A673 (cell line): ENCODE measurements at regions not wholly inside any gene's neighbourhood (a gene's known extent, or its start where the extent isn't known, plus 50 kb on each side); places are given as distances from the start of the nearest gene placed in this dataset.

Source experiments
- BruUV-seq: library from RNA; stranded (reverse); fragments of 400-500 nt; replicated peaks from 2 replicates; lab custom pipeline; 2021; lab: Mats Ljungman, UMichigan
- CTCF ChIA-PET: fragments of 300-600 bp; sonication (Branson Sonifier 250); formaldehyde crosslinking; loops from one replicate; lab custom pipeline; 2022; ENCODE audit warnings: antibody characterized with exemption; lab: Charles Lee
- POLR2A ChIA-PET: fragments of 300-600 bp; sonication (Branson Sonifier 250); formaldehyde crosslinking; loops from one replicate; lab custom pipeline; 2022; ENCODE audit warnings: antibody characterized with exemption; ENCODE audit not compliant: low non-redundant PET; lab: Charles Lee
- DNase-seq: peaks from one replicate; pipeline ENCODE4 v3.0.0-alpha.2; 2015; ENCODE audit warnings: low spot score
- H3K27ac ChIP-seq: fragments of 200-600 bp; sonication (generic); 2 replicates; pipeline ENCODE4 v1.5.1; 2016; ENCODE audit warnings: mixed run types, low read depth, mild to moderate bottlenecking, mixed read lengths, antibody characterized with exemption, low read length; ENCODE audit not compliant: poor library complexity, severe bottlenecking
- H3K27me3 ChIP-seq: fragments of 200-600 bp; sonication (generic); replicated peaks from 2 replicates; pipeline ENCODE4 v1.6.1; 2017; ENCODE audit warnings: mixed run types, low read depth, mild to moderate bottlenecking, mixed read lengths, antibody characterized with exemption, low read length; ENCODE audit not compliant: insufficient read depth, poor library complexity
- H3K36me3 ChIP-seq: fragments of 200-600 bp; sonication (generic); 2 replicates; pipeline ENCODE4 v1.6.1; 2016; ENCODE audit warnings: mixed run types, mild to moderate bottlenecking, mixed read lengths, antibody characterized with exemption, low read length; ENCODE audit not compliant: insufficient read depth, poor library complexity, severe bottlenecking
- H3K4me1 ChIP-seq: fragments of 200-600 bp; sonication (generic); 2 replicates; pipeline ENCODE4 v1.6.1; 2017; ENCODE audit warnings: mixed run types, mild to moderate bottlenecking, mixed read lengths, antibody characterized with exemption, low read length; ENCODE audit not compliant: insufficient read depth, poor library complexity, severe bottlenecking
- H3K4me3 ChIP-seq: fragments of 200-600 bp; sonication (generic); 2 replicates; pipeline ENCODE4 v1.5.1; 2016; ENCODE audit warnings: low read depth, mixed run types, mild to moderate bottlenecking, mixed read lengths, low read length; ENCODE audit not compliant: poor library complexity, severe bottlenecking
- H3K9me3 ChIP-seq: fragments of 200-600 bp; sonication (generic); 2 replicates; pipeline ENCODE4 v1.6.1; 2016; ENCODE audit warnings: mixed run types, low read depth, mild to moderate bottlenecking, mixed read lengths, antibody characterized with exemption, low read length; ENCODE audit not compliant: poor library complexity, severe bottlenecking
- CTCF ChIP-seq: fragments of 300-800, 200-600 bp; sonication (generic); conservative IDR thresholded peaks from 2 replicates; pipeline ENCODE4 v1.5.1; 2017; ENCODE audit warnings: low read depth, mild to moderate bottlenecking, antibody characterized with exemption, low read length, moderate library complexity, mixed read lengths
- EZH2 ChIP-seq: fragments of 200-600 bp; sonication (generic); IDR thresholded peaks from 2 replicates; pipeline ENCODE4 v1.6.1; 2017; ENCODE audit warnings: borderline replicate concordance, low read depth, mild to moderate bottlenecking, mixed read lengths, antibody characterized with exemption, low read length; ENCODE audit not compliant: poor library complexity, severe bottlenecking
- intact Hi-C: fragments of 100-400 bp; cut with micrococcal nuclease; formaldehyde crosslinking; loops from one replicate; pipeline ENCODE4 v1.10.0; 2022; ENCODE audit not compliant: unreplicated experiment

DNA sequence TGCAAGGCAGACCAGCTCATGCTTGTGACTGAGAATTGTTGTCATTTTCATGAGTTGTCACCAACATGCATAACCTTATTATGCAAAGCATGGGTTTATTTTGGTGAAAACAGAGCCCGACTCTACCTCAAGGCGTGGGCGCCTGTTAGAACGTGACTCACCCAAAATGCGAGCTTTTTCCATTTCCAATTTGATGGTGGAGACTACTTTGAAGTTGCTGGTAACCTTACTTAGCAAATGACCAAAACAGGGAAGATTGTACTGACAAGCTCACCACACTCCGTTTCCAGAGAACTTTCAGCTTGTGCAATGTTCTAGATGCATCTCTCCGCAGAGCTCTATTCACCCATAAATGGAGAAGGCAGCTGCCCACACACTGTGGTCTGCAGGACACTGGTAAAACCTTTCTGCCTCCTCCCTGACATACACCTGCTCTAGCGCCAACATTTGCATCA is 284.5 kb downstream of the MAF start:
- no peaks in the 10 kb centered on the region for H3K9me3 ChIP-seq
- H3K27me3 ChIP-seq, result peaks cover 34% of the 10 kb centered on the region
- no peaks in the 10 kb centered on the region for H3K36me3 ChIP-seq
- no TSS peak for BruUV-seq
- POLR2A ChIA-PET, result no interaction called here
- no peak for DNase-seq
- intact Hi-C loops, result no loop called here
- TF ChIP-seq CTCF, result no peak
- no peak for TF ChIP-seq EZH2
- H3K4me3 ChIP-seq, result no peak overlapping the region
- H3K27ac ChIP-seq, result no peak overlapping the region
- H3K4me1 ChIP-seq, result no peaks in the 10 kb centered on the region
- CTCF ChIA-PET, result no interaction called here

DNA sequence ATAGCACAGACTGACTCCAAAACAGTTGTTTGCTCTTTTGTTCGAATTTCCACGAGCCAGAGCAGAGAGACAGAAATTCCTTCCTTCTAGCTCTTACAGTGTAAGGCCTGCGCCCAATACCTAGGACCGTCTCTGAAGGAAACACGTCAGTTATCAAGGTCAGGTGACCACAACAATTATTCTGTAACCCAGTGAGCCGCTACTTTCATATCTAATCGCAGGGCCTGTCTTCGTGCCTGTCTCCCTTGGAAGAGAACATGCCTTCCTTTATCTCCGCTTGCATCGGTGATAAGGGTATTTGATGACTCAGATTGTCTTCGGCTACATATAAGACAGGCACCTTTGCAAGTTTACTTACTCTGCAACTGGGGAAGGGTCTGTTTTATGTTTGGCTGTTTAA is 288.0 kb downstream of the MAF start:
- Histone ChIP-seq H3K27me3 (peaks cover 16% of the 10 kb centered on the region), H3K4me3 (no peak overlapping the region), H3K4me1 (no peaks in the 10 kb centered on the region), H3K27ac (no peak overlapping the region), H3K36me3 (no peaks in the 10 kb centered on the region), H3K9me3 (no peaks in the 10 kb centered on the region)
- BruUV-seq, result no TSS peak
- DNase-seq, result no peak
- intact Hi-C loops, result no loop called here
- ChIA-PET CTCF (no interaction called here), POLR2A (no interaction called here)
- TF ChIP-seq CTCF (no peak), EZH2 (no peak)

GRCh38 chr16:79310710-79311109 is 289.8 kb downstream of the MAF start:
- ChIA-PET CTCF (no interaction called here), POLR2A (no interaction called here)
- no TSS peak for BruUV-seq
- DNase-seq, result no peak
- Histone ChIP-seq H3K4me1 (no peaks in the 10 kb centered on the region), H3K36me3 (no peaks in the 10 kb centered on the region), H3K9me3 (no peaks in the 10 kb centered on the region), H3K27me3 (peaks cover 12% of the 10 kb centered on the region), H3K27ac (no peak overlapping the region), H3K4me3 (no peak overlapping the region)
- intact Hi-C loops, result no loop called here
- no peak for TF ChIP-seq CTCF
- no peak for TF ChIP-seq EZH2
